GM23338 (cell line): ENCODE measurements at regions not wholly inside any gene's neighbourhood (a gene's known extent, or its start where the extent isn't known, plus 50 kb on each side); places are given as distances from the start of the nearest gene placed in this dataset.

Experiments
- ATAC-seq: fragments of 200-7000 bp; cut with Tn5 transposase; 3 replicates; pipeline ENCODE4 v1.9.1; 2020
- DNase-seq: peaks from one replicate; pipeline ENCODE4 v3.0.0-alpha.2; 2015; ENCODE audit warnings: low spot score
- H2AFZ ChIP-seq: fragments of 200-600 bp; sonication (generic); 2 replicates; pipeline ENCODE4 v1.8.0; 2016; ENCODE audit warnings: antibody characterized with exemption, mild to moderate bottlenecking, moderate library complexity
- H3F3A ChIP-seq: fragments of 200-600 bp; sonication (generic); replicated peaks from 2 replicates; pipeline ENCODE4 v1.8.0; 2017; ENCODE audit warnings: antibody characterized with exemption, mixed run types, low read depth
- H3K27ac ChIP-seq: fragments of 200-600 bp; sonication (generic); 2 replicates; pipeline ENCODE4 v1.6.1; 2016; ENCODE audit warnings: low read depth
- H3K27me3 ChIP-seq: fragments of 200-600 bp; sonication (generic); 2 replicates; pipeline ENCODE4 v1.8.0; 2016; ENCODE audit warnings: mild to moderate bottlenecking, mixed run types, moderate library complexity; ENCODE audit not compliant: insufficient read depth
- H3K36me3 ChIP-seq: fragments of 200-600 bp; sonication (generic); 2 replicates; pipeline ENCODE4 v1.8.0; 2016; ENCODE audit warnings: mild to moderate bottlenecking; ENCODE audit not compliant: insufficient read depth
- H3K4me1 ChIP-seq: fragments of 200-600 bp; sonication (generic); 2 replicates; pipeline ENCODE4 v1.8.0; 2016; ENCODE audit warnings: mild to moderate bottlenecking, moderate library complexity; ENCODE audit not compliant: insufficient read depth
- H3K4me2 ChIP-seq: fragments of 200-600 bp; sonication (generic); 2 replicates; pipeline ENCODE4 v1.7.1; 2017; ENCODE audit warnings: mixed run types
- H3K4me3 ChIP-seq: fragments of 200-600 bp; sonication (generic); 2 replicates; pipeline ENCODE4 v1.6.1; 2016; ENCODE audit warnings: mixed run types
- H3K79me2 ChIP-seq: fragments of 200-600 bp; sonication (generic); replicated peaks from 2 replicates; pipeline ENCODE4 v1.8.0; 2017; ENCODE audit warnings: mild to moderate bottlenecking; ENCODE audit not compliant: insufficient read depth
- H3K9me2 ChIP-seq: fragments of 200-600 bp; sonication (generic); 2 replicates; pipeline ENCODE4 v1.8.0; 2017; ENCODE audit not compliant: insufficient read depth
- H4K20me1 ChIP-seq: fragments of 200-600 bp; sonication (generic); replicated peaks from 2 replicates; pipeline ENCODE4 v1.8.0; 2017; ENCODE audit warnings: mild to moderate bottlenecking; ENCODE audit not compliant: insufficient read depth
- H3K27ac Mint-ChIP-seq: 2 replicates; pipeline ENCODE4 v1.8.0; 2020; ENCODE audit warnings: inconsistent platforms, mild to moderate bottlenecking, moderate library complexity, mixed read lengths
- H3K27me3 Mint-ChIP-seq: 3 replicates; pipeline ENCODE4 v1.8.0; 2022; ENCODE audit warnings: low read depth, mild to moderate bottlenecking, moderate library complexity, mixed read lengths, inconsistent platforms; ENCODE audit not compliant: insufficient read depth, poor library complexity
- H3K36me3 Mint-ChIP-seq: 3 replicates; pipeline ENCODE4 v1.8.0; 2021; ENCODE audit warnings: low read depth, mild to moderate bottlenecking, inconsistent platforms, moderate library complexity, mixed read lengths
- H3K4me1 Mint-ChIP-seq: 3 replicates; pipeline ENCODE4 v1.8.0; 2020; ENCODE audit warnings: mild to moderate bottlenecking, inconsistent platforms, mixed read lengths
- H3K4me3 Mint-ChIP-seq: 3 replicates; pipeline ENCODE4 v1.8.0; 2021; ENCODE audit warnings: moderate library complexity, mild to moderate bottlenecking, inconsistent platforms, mixed read lengths
- H3K9me3 Mint-ChIP-seq: 3 replicates; pipeline ENCODE4 v1.8.0; 2020; ENCODE audit warnings: moderate library complexity, mild to moderate bottlenecking, inconsistent platforms, mixed read lengths
- CREB1 ChIP-seq: fragments of 250-450 bp; sonication (Bioruptor Pico); IDR thresholded peaks from 2 replicates; pipeline ENCODE4 v1.5.0; 2020; ENCODE audit warnings: low read depth, mild to moderate bottlenecking, moderate library complexity
- CTCF ChIP-seq, 2 experiments: fragments of 200-600 bp in 1 of 2; sonication (generic) in 1 of 2; conservative IDR thresholded peaks; 2 replicates each; pipeline versions ENCODE4 v1.5.1 to v1.6.1; 2016 to 2017; ENCODE audit warnings: antibody characterized with exemption in 2 of 2, low read depth in 2 of 2, mild to moderate bottlenecking in 2 of 2, moderate library complexity in 1 of 2
- EZH2 ChIP-seq: fragments of 200-600 bp; sonication (generic); IDR thresholded peaks from one replicate; pipeline ENCODE4 v1.8.0; 2017; ENCODE audit warnings: antibody characterized with exemption, mild to moderate bottlenecking, low read depth; ENCODE audit not compliant: unreplicated experiment
- EZH2phosphoT487 ChIP-seq: fragments of 200-600 bp; sonication (generic); IDR thresholded peaks from one replicate; pipeline ENCODE4 v1.8.1; 2018; ENCODE audit warnings: antibody characterized with exemption; ENCODE audit not compliant: unreplicated experiment
- JUNB ChIP-seq: IDR thresholded peaks from one replicate; pipeline ENCODE4 v1.6.1; 2016; ENCODE audit warnings: antibody characterized with exemption; ENCODE audit not compliant: unreplicated experiment
- NANOG ChIP-seq: IDR thresholded peaks from 2 replicates; pipeline ENCODE4 v1.6.1; 2016; ENCODE audit warnings: antibody characterized with exemption, borderline replicate concordance
- POLR2AphosphoS5 ChIP-seq: IDR thresholded peaks from 2 replicates; pipeline ENCODE4 v1.6.1; 2016; ENCODE audit warnings: antibody characterized with exemption, low read depth
- REST ChIP-seq: IDR thresholded peaks from one replicate; pipeline ENCODE4 v1.6.1; 2018; ENCODE audit warnings: antibody characterized with exemption; ENCODE audit not compliant: unreplicated experiment
- STAT1 ChIP-seq: IDR thresholded peaks from one replicate; pipeline ENCODE4 v1.6.1; 2016; ENCODE audit warnings: antibody characterized with exemption; ENCODE audit not compliant: unreplicated experiment
- ZNF114 ChIP-seq: fragments of 250-450 bp; sonication (Bioruptor Pico); IDR thresholded peaks from 2 replicates; pipeline ENCODE4 v1.5.0; 2020; ENCODE audit warnings: mild to moderate bottlenecking, moderate library complexity
- ZNF331 ChIP-seq: fragments of 250-450 bp; sonication (Bioruptor Pico); IDR thresholded peaks from 2 replicates; pipeline ENCODE4 v1.5.0; 2020; ENCODE audit warnings: low read depth, mild to moderate bottlenecking, moderate library complexity
- ZNF462 ChIP-seq: fragments of 250-450 bp; sonication (Bioruptor Pico); IDR thresholded peaks from 2 replicates; pipeline ENCODE4 v1.5.0; 2020; ENCODE audit warnings: mild to moderate bottlenecking, moderate library complexity

- TF ChIP-seq ZNF462 (CRISPR knock-in tag) (no peak), CREB1 (CRISPR knock-in tag) (no peak), EZH2phosphoT487 (no peak), POLR2AphosphoS5 (no peak), CTCF (conservative IDR thresholded peaks at IDR 0.05; ENCODE audit: low read depth in 2 of 2) (no peak), NANOG (no peak)
These were observed 463.7 kb upstream of the ARHGEF26 start (continued) for GRCh38 chr3:153657461-153657860.

- Mint-ChIP-seq H3K36me3 (peaks cover 7% of the 10 kb centered on the region; the same call in 1 of the 3 replicates), H3K4me1 (no peaks in the 10 kb centered on the region), H3K27me3 (peaks cover 3% of the 10 kb centered on the region), H3K9me3 (peaks cover 15% of the 10 kb centered on the region; the same call in 2 of the 3 replicates), H3K4me3 (no peak overlapping the region), H3K27ac (no peak overlapping the region)
- Histone ChIP-seq H3K9me2 (no peaks in the 10 kb centered on the region; the same call in 1 of the 2 replicates), H3K79me2 (no peaks in the 10 kb centered on the region), H3K36me3 (no peaks in the 10 kb centered on the region), H3K4me2 (no peak overlapping the region), H4K20me1 (no peaks in the 10 kb centered on the region), H3F3A (no peaks in the 10 kb centered on the region), H3K27ac (no peak overlapping the region), H3K27me3 (no peaks in the 10 kb centered on the region), H3K4me1 (no peaks in the 10 kb centered on the region), H2AFZ (peak overlapping the region; percentile 40; the same call in 1 of the 2 replicates), H3K4me3 (no peak overlapping the region)
- ATAC-seq (no peak), DNase-seq (no peak)
- TF ChIP-seq JUNB (no peak), ZNF331 (CRISPR knock-in tag) (no peak), POLR2AphosphoS5 (no peak), EZH2 (no peak), CTCF (conservative IDR thresholded peaks at IDR 0.05; ENCODE audit: low read depth in 2 of 2) (no peak), STAT1 (no peak), ZNF114 (CRISPR knock-in tag) (no peak), REST (no peak), NANOG (no peak)
These were observed 463.1 kb upstream of the ARHGEF26 start for GRCh38 chr3:153658136-153658535.
